ENCODE measurements at regions not wholly inside any gene's neighbourhood (a gene's known extent, or its start where the extent isn't known, plus 50 kb on each side); places are given as distances from the start of the nearest gene placed in this dataset.

DNA sequence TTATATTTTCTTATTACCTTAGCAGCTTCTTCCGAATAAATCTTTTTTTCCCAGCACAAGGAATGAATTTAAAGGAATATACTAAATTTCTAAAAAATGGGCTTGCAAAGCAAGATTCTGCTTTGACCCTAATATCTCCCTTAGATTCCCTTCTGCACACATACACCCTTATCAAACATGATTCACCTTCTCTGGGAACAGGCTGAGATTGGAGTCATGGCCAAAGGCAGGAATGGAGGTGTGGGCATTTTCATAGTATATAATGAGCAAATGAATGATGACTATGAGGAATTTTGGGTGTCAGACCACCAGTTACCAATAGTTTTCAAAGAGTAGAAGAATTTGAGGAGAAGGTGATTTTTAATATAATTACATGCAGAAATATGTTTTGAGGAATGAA is 231.3 kb upstream of the CDH11 start:
- no peaks in the 10 kb centered on the region for H3K36me3 ChIP-seq (replicated peaks in 1 of 2; ENCODE audit: insufficient read depth in 1 of 2, low read depth in 2 of 2)
- TF ChIP-seq, protein P1, sequence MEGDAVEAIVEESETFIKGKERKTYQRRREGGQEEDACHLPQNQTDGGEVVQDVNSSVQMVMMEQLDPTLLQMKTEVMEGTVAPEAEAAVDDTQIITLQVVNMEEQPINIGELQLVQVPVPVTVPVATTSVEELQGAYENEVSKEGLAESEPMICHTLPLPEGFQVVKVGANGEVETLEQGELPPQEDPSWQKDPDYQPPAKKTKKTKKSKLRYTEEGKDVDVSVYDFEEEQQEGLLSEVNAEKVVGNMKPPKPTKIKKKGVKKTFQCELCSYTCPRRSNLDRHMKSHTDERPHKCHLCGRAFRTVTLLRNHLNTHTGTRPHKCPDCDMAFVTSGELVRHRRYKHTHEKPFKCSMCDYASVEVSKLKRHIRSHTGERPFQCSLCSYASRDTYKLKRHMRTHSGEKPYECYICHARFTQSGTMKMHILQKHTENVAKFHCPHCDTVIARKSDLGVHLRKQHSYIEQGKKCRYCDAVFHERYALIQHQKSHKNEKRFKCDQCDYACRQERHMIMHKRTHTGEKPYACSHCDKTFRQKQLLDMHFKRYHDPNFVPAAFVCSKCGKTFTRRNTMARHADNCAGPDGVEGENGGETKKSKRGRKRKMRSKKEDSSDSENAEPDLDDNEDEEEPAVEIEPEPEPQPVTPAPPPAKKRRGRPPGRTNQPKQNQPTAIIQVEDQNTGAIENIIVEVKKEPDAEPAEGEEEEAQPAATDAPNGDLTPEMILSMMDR (IDR thresholded peaks at IDR 0.05): no peak
- no peak for TF ChIP-seq POLR2A (IDR thresholded peaks at IDR 0.05)
- H3K27me3 ChIP-seq: no peaks in the 10 kb centered on the region
- intact Hi-C loops (cut with DNase I): no loop called here
- no peak overlapping the region for H3K27ac ChIP-seq
- no peak for DNase-seq
- 50 to 77% methylated on average over 1 of the region's 1 CpG for WGBS, 2 donors
- H3K4me1 ChIP-seq: no peaks in the 10 kb centered on the region
- ATAC-seq: no peak
- H3K9me3 ChIP-seq: no peaks in the 10 kb centered on the region
- H3K4me3 ChIP-seq: no peak overlapping the region

GRCh38 chr16:65349626-65350025 is 227.8 kb upstream of the CDH11 start:
- WGBS, 2 donors: 52 to 54% methylated on average over 7 of the region's 7 CpGs
- no peaks in the 10 kb centered on the region for H3K9me3 ChIP-seq
- TF ChIP-seq POLR2A (IDR thresholded peaks at IDR 0.05): no peak
- TF ChIP-seq, protein P1 (IDR thresholded peaks at IDR 0.05): no peak
- ATAC-seq (no peak), DNase-seq (no peak)
- no peaks in the 10 kb centered on the region for H3K4me1 ChIP-seq
- H3K27me3 ChIP-seq: no peaks in the 10 kb centered on the region
- H3K27ac ChIP-seq: no peak overlapping the region
- H3K36me3 ChIP-seq (replicated peaks in 1 of 2; ENCODE audit: insufficient read depth in 1 of 2, low read depth in 2 of 2): no peaks in the 10 kb centered on the region
- intact Hi-C loops (cut with DNase I): no loop called here
- no peak overlapping the region for H3K4me3 ChIP-seq

DNA sequence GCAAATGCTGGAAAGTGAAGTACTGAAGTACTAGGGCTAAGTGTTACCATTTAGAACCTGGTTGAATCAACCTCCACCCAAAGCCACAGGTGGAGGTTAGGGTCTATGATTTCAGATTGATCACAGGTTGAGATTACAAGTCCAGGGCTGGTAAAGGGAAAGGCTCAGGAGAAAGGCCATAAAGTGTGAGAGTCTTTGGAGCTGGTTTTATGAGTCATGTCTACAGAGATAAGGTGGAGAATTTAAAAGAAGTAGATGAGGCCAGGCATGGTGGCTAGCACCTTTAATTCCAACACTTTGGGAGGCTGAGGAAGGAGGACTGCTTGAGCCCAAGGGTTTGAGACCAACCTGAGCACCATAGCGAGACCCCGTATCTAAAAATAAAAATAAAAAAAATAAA is 221.7 kb upstream of the CDH11 start:
- Histone ChIP-seq H3K27ac (no peak overlapping the region), H3K4me3 (no peak overlapping the region), H3K27me3 (no peaks in the 10 kb centered on the region), H3K9me3 (no peaks in the 10 kb centered on the region), H3K36me3 (replicated peaks in 1 of 2; ENCODE audit: insufficient read depth in 1 of 2, low read depth in 2 of 2) (no peaks in the 10 kb centered on the region), H3K4me1 (no peaks in the 10 kb centered on the region)
- no peak for ATAC-seq
- no peak for DNase-seq
- intact Hi-C loops (cut with DNase I): no loop called here
- TF ChIP-seq, protein P1 (IDR thresholded peaks at IDR 0.05): no peak
- no peak for TF ChIP-seq POLR2A (IDR thresholded peaks at IDR 0.05)
- WGBS, 2 donors: 75 to 79% methylated on average over 2 of the region's 2 CpGs

- no peak for TF ChIP-seq POLR2A (IDR thresholded peaks at IDR 0.05)
- no peaks in the 10 kb centered on the region for H3K36me3 ChIP-seq (replicated peaks in 1 of 2; ENCODE audit: insufficient read depth in 1 of 2, low read depth in 2 of 2)
These were observed 220.5 kb upstream of the CDH11 start for GRCh38 chr16:65342231-65342866.

GRCh38 chr16:65339062-65339461 is 217.2 kb upstream of the CDH11 start:
- ATAC-seq: no peak

More at GRCh38 chr16:65342231-65342866, 220.5 kb upstream of the CDH11 start:
- H3K27me3 ChIP-seq: no peaks in the 10 kb centered on the region
- no peak overlapping the region for H3K4me3 ChIP-seq
- no peak overlapping the region for H3K27ac ChIP-seq
- intact Hi-C loops (cut with DNase I): no loop called here
- DNase-seq: no peak
- H3K9me3 ChIP-seq: no peaks in the 10 kb centered on the region
- WGBS, 2 donors: 53 to 54% methylated on average over 8 of the region's 8 CpGs
- H3K4me1 ChIP-seq: no peaks in the 10 kb centered on the region
- no peak for ATAC-seq

More at GRCh38 chr16:65339062-65339461, 217.2 kb upstream of the CDH11 start:
- Histone ChIP-seq H3K4me3 (no peak overlapping the region), H3K9me3 (no peaks in the 10 kb centered on the region), H3K4me1 (no peaks in the 10 kb centered on the region), H3K36me3 (replicated peaks in 1 of 2; ENCODE audit: insufficient read depth in 1 of 2, low read depth in 2 of 2) (no peaks in the 10 kb centered on the region), H3K27ac (no peak overlapping the region), H3K27me3 (no peaks in the 10 kb centered on the region)
- DNase-seq: no peak
- 31 to 35% methylated on average over 2 of the region's 2 CpGs for WGBS, 2 donors
- intact Hi-C loops (cut with DNase I): no loop called here
- TF ChIP-seq POLR2A (IDR thresholded peaks at IDR 0.05): no peak
- TF ChIP-seq, protein P1 (IDR thresholded peaks at IDR 0.05): no peak
